Cerebellar nuclear complex (tissue), 1 donor: ENCODE measurements at regions not wholly inside any gene's neighbourhood (a gene's known extent, or its start where the extent isn't known, plus 50 kb on each side); places are given as distances from the start of the nearest gene placed in this dataset.
"Not testable (repeated sequence)": the region's sequence is repeated elsewhere in the genome, so short reads cannot be mapped to it uniquely, and the experiment has no call there.

Source experiments
- DNase-seq, 2 experiments: peaks; one replicate each; lab custom pipeline; 2025; lab: John Stamatoyannopoulos, UW

GRCh38 chr3:39558775-39559306, 91.4 kb downstream of the MOBP start:
- no peak for DNase-seq

- no peak for DNase-seq
Measured at GRCh38 chr3:39559543-39559942, 92.1 kb downstream of the MOBP start.

GRCh38 chr3:39568508-39568907, 101.0 kb downstream of the MOBP start:
- no peak for DNase-seq

DNA sequence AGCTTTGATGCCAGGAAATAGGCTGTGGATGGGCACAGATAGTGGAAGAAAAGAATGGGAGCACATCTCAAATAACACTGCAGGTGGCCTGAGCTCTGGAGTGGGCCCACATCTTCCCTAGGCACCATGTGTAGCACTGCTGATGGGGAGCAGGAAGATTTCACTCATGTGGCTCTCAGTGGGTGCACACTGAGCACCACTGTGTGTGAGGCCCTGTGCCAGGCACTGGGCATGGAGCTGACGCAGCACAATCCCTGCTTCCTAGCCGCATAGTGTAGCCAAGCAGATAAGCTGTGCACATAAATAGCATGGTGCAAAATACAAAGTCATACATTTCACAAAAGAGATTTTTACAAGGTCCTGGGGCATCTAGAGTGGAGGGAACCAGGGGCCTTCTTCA, 101.6 kb downstream of the MOBP start:
- no peak for DNase-seq

DNA sequence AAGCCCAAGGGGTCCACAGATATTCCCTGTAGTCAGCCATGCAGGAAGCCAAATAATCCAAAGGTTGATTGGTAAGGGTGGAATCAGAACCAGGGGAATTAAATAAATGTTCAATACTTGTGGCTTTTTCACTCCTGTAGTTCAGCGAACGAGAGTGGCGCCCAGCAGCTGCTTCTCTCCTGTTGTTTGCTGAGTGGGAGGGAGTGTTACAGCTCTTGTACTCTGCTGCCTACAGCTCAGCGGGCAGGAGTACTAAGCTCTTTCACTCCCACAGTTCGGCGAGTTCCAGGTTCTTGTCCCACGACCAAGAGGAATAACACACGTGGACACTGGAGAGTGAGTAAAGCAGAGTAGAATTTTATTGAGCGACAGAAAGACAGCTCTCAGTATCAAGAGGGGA, 105.9 kb downstream of the MOBP start:
- no peak for DNase-seq

- no peak for DNase-seq
Measured at GRCh38 chr3:39577541-39577940, 110.1 kb downstream of the MOBP start.

DNA sequence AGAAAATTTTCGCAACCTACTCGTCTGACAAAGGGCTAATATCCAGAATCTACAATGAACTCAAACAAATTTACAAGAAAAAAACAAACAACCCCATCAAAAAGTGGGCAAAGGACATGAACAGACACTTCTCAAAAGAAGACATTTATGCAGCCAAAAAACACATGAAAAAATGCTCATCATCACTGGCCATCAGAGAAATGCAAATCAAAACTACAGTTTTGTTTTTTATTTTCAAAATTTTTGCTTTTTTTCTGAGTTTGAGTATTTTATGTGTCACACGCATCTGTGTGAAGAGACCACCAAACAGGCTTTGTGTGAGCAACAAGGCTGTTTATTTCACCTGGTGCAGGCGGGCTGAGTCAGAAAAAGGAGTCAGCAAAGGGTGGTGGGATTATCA, 118.7 kb downstream of the MOBP start:
- DNase-seq: not testable (repeated sequence)

DNA sequence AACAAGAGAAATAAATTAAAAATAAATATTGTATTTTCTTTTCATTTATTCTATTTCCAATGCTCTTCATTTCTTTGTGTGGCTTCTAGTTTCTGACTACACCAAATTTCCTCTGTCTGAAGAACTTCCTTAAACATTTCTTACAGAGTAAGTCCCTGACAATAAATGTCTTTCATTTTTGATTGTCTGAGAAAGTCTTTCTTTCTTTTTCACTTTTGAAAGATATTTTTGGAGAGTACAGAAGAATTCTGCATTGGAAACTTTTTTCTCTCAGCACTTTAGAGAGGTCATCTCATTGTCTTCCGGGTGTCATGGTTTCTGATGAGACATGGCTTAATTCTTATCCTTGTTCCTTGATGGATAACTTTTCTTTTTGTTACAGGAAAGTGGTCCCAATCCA, 119.6 kb downstream of the MOBP start:
- no peak for DNase-seq

DNA sequence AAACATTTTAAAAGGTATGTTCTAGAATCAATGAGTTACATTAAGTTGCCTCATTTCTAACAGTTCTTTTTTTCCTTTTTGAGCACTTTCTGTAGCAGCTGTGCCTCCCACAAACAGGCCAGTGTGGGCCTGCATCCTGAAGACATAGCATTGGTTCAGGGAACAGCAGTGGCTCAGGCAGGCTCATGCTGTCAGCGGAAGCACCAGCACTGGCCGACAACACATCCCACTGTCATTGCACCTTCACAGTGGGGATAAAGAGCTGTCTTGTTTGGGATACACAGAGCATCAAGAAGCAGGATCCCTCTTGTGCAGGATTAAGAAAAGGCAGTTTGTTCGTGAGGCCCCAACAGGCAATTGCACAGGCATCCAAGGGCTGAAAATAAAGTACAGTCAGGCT, 123.3 kb downstream of the MOBP start:
- no peak for DNase-seq

DNA sequence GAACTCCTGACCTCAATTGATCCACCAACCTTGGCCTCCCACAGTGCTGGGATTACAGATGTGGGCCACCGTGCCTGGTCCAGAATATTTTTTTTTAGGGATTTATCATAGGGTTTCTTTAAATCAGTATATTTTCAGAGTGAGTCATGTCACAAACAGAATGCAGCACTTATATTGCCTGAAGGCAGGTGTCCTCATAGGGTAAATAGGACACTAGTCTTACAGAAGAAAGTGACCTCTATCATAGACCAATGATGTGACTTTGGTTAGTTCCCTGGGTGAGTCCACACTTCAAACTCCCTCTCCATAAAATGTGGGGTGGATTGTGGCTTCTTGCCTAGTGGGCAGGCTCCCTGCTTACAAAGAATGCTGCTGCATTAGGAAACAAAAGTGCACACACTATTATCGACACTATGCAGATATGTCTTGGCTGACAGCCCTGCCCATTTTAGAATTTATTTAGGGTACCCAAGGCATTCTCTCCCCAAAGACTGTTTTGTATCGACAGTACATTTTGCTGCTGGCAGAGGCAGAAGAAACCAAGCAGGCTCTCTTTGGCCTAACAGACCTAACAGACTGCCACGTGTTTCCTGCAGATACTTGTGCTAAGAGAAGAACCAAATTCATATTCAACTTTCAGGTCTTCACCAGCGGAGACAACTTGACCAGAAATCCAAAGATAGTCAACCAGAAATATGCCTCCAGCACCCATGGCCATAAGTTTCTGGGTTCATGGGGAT, 125.0 kb downstream of the MOBP start:
- no peak for DNase-seq

DNA sequence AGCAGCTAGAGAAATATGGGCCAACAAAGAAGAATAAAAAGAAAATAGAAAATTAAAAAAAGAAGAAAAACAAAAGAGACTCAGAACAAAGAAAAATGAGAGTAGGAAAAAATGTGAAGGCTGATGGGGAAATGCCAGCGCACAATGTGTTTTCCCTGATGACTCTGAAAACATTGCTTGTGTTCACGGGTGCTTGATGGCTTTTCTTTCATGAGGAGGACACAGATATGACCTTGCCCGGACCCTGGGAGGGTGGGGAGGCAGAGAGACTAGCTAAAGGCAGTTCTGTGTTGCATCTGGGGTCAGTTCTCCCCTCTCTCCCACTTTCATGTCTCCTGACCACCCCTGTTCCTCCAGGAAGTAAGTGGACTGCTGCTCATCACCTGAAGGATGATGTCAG, 125.9 kb downstream of the MOBP start:
- no peak for DNase-seq

DNA sequence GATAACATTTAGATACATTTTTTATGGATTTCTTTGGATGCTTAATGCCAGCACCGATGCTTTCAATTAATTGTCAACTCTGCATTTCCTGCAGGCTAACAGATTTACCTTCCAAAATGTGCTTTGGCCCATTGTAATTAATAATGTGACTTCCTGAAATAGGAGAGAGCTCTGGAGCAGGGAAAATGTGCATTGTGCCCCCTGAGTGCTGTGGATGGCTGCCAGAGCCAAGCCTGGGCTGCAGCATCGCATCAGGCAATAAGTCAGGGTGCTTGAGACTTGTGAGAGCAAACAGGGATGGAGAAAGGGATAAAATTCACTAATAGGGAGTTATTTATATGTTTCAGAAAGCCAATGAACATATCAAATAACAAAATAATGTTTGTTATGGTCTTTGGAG, 133.8 kb downstream of the MOBP start:
- DNase-seq: no peak

DNA sequence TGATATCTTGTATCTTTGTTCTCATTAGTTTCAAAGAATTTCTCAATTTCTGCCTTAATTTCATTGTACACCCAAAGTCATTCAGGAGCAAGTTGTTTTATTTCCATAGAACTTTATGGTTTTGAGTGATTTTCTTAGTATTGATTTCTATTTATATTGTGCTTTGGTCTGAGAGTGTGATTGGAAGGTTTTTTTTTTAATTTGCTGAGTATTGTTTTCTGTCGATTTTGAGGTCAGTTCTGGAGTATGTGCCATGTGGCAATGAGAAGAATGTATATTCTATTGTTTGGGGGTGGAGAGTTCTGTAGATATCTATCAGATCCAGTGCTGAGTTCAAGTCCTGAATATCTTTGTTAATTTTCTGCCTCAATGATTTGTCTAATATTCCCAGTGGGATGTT, 138.4 kb downstream of the MOBP start:
- DNase-seq: no peak

DNA sequence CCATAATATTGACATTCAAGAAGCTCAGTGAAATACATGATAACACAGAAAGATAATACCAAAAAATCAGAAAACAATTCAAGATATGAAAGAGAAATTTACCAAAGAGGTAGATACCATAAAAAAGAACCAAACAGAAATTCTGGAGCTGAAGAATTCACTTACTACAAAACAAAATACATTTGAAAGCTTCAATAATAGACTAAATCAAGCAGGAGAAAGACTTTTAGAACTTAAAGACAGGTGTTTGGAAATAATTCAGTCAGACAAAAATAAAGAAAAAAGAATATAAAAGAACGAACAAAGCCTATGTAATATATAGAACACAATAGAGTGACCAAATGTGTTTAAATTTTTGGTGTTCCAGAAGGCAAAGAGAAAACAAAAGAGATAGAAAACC, 158.7 kb downstream of the MOBP start:
- no peak for DNase-seq

GRCh38 chr3:39631136-39631535, 163.7 kb downstream of the MOBP start:
- DNase-seq: no peak

GRCh38 chr3:39637807-39638206, 170.3 kb downstream of the MOBP start:
- no peak for DNase-seq

DNA sequence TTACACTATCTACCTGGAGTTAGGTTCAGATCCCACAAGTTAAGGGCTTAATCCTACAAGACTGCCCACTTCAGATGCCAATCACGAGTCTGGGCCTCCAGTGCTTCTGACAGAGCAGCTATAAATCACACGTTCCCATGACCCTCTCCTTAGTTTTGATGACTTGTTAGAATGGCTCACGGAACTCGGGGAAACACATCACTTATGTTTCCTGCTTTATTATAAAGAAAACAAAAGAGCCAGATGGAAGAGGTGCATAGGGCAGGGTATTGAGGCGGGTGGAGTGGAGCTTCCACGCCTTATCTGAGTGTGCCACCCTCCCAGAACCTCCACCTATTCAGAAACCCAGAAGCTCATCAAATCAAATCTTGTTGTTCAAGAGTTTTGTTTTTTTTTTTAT, 170.8 kb downstream of the MOBP start:
- no peak for DNase-seq

GRCh38 chr3:39639344-39640236, 169.8 kb upstream of the MYRIP start:
- DNase-seq: no peak

DNA sequence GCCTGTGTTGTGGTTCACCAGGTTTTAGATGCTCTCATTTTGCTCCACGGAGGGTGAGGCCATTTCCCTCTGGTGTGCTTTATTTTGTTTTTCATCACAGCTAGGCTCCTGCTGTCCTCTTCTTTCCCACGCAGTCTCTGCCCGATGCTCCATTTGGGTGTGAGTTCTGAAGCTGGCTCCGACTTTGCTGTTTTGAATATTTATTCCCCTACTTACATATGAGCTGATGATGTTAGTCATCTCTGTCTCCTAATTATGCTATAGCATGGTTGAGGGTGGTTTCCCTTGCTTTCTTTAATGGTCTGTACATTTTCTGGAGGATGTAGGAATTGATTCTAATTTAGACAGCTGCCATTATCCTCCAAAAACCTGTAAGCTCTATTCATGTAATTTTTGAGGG, 168.1 kb upstream of the MYRIP start:
- DNase-seq: no peak

DNA sequence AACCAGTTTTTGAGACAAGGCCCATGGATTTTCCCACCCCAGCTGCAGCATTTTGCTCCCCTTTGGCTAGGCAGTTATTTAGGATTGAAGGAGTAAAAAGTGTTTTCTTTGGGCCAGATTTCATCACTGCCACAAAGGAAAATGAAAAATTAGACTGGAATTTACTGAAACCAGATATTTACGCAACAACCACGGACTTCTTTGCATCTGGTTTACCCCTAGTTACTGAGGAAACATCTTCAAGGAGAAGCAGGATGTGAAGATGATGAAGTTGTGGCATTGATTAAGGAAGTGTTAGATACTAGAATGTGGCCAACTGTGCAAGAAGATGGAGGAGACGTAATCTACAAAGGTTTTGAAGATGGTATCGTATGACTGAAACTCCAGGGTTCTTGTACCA, 165.2 kb upstream of the MYRIP start:
- no peak for DNase-seq

DNA sequence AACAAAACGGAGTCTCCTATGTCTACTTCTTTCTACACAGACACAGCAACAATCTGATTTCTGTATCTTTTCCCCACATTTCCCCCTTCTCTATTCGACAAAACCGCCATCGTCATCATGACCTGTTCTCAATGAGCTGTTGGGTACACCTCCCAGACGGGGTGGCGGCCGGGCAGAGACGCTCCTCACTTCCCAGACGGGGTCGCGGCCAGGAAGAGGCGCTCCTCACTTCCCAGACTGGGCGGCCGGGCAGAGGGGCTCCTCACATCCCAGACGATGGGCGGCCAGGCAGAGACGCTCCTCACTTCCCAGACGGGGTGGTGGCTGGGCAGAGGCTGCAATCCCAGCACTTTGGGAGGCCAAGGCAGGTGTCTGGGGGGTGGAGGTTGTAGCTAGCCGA, 158.2 kb upstream of the MYRIP start:
- not testable (repeated sequence) for DNase-seq

DNA sequence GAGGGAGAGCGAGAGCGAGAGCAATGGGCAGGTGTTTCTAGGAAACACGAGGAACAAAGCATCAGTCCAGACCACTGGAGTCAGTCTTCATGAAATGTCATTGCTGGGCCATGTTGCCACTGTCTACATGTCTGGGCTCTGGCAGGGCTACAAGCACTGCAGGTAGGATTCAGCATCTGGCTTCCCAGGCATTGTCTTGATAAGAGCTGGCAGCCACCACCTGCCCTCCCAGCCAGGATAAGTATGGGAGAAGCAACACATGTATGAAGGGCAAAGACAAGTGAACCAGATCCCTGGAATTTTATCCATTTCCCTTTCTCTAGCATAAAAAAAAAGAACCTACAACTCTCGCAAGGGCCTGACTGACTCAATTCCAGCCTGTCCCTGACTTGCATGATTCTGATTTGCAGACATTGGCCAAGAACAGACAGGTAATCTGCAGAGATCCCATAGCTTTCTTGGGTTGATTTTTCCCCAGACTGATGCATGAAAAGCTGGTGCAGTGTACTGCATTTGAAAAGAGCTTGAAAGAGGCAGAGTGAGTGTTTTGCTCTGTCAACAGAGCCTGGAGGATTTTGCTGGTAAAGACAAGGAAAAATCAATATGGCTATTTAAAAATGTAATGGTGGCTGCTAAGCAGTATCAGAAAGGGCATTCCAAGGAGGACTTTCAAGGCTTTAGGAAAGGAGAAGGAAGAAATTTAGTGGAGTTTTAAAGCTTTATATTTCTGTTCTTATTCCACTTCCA, 157.2 kb upstream of the MYRIP start:
- DNase-seq: no peak
